Nephron (organoid): ENCODE measurements at regions not wholly inside any gene's neighbourhood (a gene's known extent, or its start where the extent isn't known, plus 50 kb on each side); places are given as distances from the start of the nearest gene placed in this dataset.

ENCODE experiments used
- H3K27ac Mint-ChIP-seq, 3 experiments: 2 replicates each; pipeline ENCODE4 v1.8.0; 2020; ENCODE audit warnings: mixed read lengths in 3 of 3, mild to moderate bottlenecking in 2 of 3, moderate library complexity in 1 of 3
- H3K27me3 Mint-ChIP-seq: 2 replicates; pipeline ENCODE4 v1.8.0; 2021; ENCODE audit warnings: low read depth, mild to moderate bottlenecking, moderate library complexity, mixed read lengths
- H3K36me3 Mint-ChIP-seq: 2 replicates; pipeline ENCODE4 v1.8.0; 2020; ENCODE audit warnings: low read depth, mixed read lengths
- H3K4me1 Mint-ChIP-seq: 2 replicates; pipeline ENCODE4 v1.8.0; 2020; ENCODE audit warnings: mixed read lengths
- H3K4me3 Mint-ChIP-seq, 3 experiments: 2 replicates each; pipeline ENCODE4 v1.8.0; 2020; ENCODE audit warnings: mild to moderate bottlenecking in 3 of 3, mixed read lengths in 3 of 3, moderate library complexity in 2 of 3
- H3K9me3 Mint-ChIP-seq: 2 replicates; pipeline ENCODE4 v1.8.0; 2020; ENCODE audit warnings: mixed read lengths
- CTCF ChIP-seq, 3 experiments: fragments of 200-600 bp; sonication (generic); IDR thresholded peaks; one replicate each; pipeline ENCODE4 v1.5.0; 2021; ENCODE audit warnings: antibody characterized with exemption in 3 of 3; ENCODE audit not compliant: unreplicated experiment in 3 of 3

- Mint-ChIP-seq H3K27me3 (no peaks in the 10 kb centered on the region), H3K36me3 (peaks cover 11% of the 10 kb centered on the region), H3K9me3 (peaks cover 7% of the 10 kb centered on the region), H3K4me3 (no peak overlapping the region), H3K27ac (no peak overlapping the region), H3K4me1 (peaks cover under 1% of the 10 kb centered on the region)
- no peak for TF ChIP-seq CTCF (IDR thresholded peaks at IDR 0.05; ENCODE audit: unreplicated experiment in 3 of 3)
Measured at GRCh38 chr7:79673969-79674368, 220.5 kb upstream of the MAGI2 start.

- Mint-ChIP-seq H3K27me3 (no peaks in the 10 kb centered on the region), H3K9me3 (peaks cover 7% of the 10 kb centered on the region), H3K4me3 (no peak overlapping the region), H3K4me1 (peaks cover 5% of the 10 kb centered on the region), H3K27ac (no peak overlapping the region), H3K36me3 (peaks cover 15% of the 10 kb centered on the region)
- TF ChIP-seq CTCF (IDR thresholded peaks at IDR 0.05; ENCODE audit: unreplicated experiment in 3 of 3): no peak
Measured at GRCh38 chr7:79673421-79673820, 220.0 kb upstream of the MAGI2 start.

GRCh38 chr7:79668292-79668691 lies 214.8 kb upstream of the MAGI2 start:
- Mint-ChIP-seq H3K9me3 (peaks cover 4% of the 10 kb centered on the region), H3K27ac (peak overlapping the region; percentile 24 to 71 (median 46)), H3K27me3 (no peaks in the 10 kb centered on the region), H3K4me1 (peaks cover 14% of the 10 kb centered on the region), H3K4me3 (no peak overlapping the region), H3K36me3 (peaks cover 23% of the 10 kb centered on the region)
- no peak for TF ChIP-seq CTCF (IDR thresholded peaks at IDR 0.05; ENCODE audit: unreplicated experiment in 3 of 3)

GRCh38 chr7:79666472-79666871 lies 213.0 kb upstream of the MAGI2 start:
- Mint-ChIP-seq H3K27me3 (no peaks in the 10 kb centered on the region), H3K27ac (no peak overlapping the region), H3K4me1 (peaks cover 14% of the 10 kb centered on the region), H3K4me3 (no peak overlapping the region), H3K36me3 (peaks cover 23% of the 10 kb centered on the region), H3K9me3 (peaks cover 4% of the 10 kb centered on the region)
- TF ChIP-seq CTCF (IDR thresholded peaks at IDR 0.05; ENCODE audit: unreplicated experiment in 3 of 3): no peak

- Mint-ChIP-seq H3K4me3 (no peak overlapping the region), H3K36me3 (peaks cover 19% of the 10 kb centered on the region), H3K4me1 (peaks cover 14% of the 10 kb centered on the region), H3K27ac (no peak overlapping the region), H3K9me3 (peaks cover 7% of the 10 kb centered on the region), H3K27me3 (no peaks in the 10 kb centered on the region)
- no peak for TF ChIP-seq CTCF (IDR thresholded peaks at IDR 0.05; ENCODE audit: unreplicated experiment in 3 of 3)
Measured at GRCh38 chr7:79664884-79665676, 211.6 kb upstream of the MAGI2 start.

GRCh38 chr7:79658304-79658703 lies 204.8 kb upstream of the MAGI2 start:
- H3K9me3 Mint-ChIP-seq: peaks cover 2% of the 10 kb centered on the region
- H3K4me3 Mint-ChIP-seq: no peak overlapping the region
- H3K36me3 Mint-ChIP-seq: peaks cover 3% of the 10 kb centered on the region
- no peaks in the 10 kb centered on the region for H3K27me3 Mint-ChIP-seq
- H3K27ac Mint-ChIP-seq: no peak overlapping the region
- H3K4me1 Mint-ChIP-seq: peaks cover 15% of the 10 kb centered on the region
- TF ChIP-seq CTCF (IDR thresholded peaks at IDR 0.05; ENCODE audit: unreplicated experiment in 3 of 3): no peak
